ENCODE measurements at regions not wholly inside any gene's neighbourhood (a gene's known extent, or its start where the extent isn't known, plus 50 kb on each side); places are given as distances from the start of the nearest gene placed in this dataset.

DNA sequence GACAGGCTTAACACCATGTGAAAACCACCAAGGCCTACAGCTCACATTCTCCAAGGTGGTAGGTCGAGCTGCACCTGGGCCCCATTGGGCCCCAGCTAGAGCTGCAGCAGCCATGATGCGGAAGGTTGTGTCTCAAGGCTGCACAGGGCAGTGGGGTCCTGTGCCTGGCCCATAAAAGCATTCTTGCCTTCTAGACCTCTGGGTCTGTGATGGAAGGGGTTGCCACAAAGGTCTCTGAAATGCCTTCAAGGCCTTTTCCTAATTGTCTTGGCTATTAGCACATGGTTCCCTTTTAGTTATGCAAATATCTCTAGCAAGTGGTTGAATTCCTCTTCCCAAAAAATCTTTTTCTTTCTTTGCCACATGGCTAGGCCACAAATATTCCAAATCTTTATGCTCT lies 52.5 kb upstream of the C11orf58 start:
- DNase-seq (ENCODE audit: low spot score), result no peak

DNA sequence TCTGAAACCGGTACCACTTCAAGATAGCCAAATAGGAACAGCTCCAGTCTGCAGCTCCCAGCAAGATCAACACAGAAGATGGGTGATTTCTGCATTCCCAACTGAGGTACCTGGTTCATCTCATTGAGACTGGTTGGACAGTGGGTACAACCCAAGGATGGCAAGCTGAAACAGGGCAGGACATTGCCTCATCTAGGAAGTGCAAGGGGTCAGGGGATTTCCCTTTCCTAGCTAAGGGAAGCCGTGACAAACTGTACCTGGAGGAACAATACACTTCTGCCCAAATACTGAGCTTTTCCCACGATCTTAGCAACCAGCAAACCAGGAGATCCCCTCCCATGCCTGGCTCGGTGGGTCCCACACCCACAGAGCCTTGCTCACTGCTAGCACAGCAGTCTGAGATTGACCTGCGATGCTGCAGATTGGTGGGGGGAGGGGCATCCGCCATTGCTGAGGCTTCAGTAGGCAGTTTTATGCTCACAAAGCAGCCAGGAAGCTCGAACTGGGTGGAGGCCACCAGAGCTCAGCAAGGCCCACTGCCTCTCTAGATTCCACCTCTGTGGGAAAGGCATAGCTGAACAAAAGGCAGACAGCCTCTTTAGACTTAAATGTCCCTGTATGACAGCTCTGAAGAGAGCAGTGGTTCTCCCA lies 59.9 kb upstream of the C11orf58 start:
- no peak for DNase-seq (ENCODE audit: low spot score)

DNA sequence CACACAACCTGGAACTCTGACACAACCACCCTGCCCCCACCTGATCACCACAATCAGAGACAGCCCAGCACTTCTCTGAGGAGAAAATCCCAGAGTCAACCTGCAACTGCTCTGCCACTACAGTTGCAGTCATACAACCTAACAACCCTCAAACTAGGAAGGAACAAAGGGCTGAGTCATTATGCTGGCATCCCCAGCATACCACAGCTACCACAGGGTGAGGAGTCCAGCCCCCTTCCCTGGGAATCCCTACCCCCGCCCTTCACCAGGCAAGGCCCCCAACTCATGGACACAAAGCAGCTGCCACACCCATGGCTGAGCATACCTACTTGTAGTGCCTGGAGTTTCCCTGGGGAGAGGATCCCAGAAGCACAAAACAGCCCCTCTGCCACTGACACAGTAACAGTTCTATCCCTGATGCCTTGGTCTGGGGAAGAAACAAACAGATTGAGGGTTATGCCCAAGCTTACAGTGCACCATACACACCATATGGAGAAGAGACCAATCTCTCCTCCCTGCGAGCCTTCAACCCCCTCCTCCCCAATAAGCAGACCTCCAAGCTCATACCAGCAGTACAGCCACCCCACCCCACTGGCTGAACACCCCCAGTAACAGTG lies 68.5 kb upstream of the C11orf58 start:
- DNase-seq (ENCODE audit: low spot score), result peak; percentile 91

DNA sequence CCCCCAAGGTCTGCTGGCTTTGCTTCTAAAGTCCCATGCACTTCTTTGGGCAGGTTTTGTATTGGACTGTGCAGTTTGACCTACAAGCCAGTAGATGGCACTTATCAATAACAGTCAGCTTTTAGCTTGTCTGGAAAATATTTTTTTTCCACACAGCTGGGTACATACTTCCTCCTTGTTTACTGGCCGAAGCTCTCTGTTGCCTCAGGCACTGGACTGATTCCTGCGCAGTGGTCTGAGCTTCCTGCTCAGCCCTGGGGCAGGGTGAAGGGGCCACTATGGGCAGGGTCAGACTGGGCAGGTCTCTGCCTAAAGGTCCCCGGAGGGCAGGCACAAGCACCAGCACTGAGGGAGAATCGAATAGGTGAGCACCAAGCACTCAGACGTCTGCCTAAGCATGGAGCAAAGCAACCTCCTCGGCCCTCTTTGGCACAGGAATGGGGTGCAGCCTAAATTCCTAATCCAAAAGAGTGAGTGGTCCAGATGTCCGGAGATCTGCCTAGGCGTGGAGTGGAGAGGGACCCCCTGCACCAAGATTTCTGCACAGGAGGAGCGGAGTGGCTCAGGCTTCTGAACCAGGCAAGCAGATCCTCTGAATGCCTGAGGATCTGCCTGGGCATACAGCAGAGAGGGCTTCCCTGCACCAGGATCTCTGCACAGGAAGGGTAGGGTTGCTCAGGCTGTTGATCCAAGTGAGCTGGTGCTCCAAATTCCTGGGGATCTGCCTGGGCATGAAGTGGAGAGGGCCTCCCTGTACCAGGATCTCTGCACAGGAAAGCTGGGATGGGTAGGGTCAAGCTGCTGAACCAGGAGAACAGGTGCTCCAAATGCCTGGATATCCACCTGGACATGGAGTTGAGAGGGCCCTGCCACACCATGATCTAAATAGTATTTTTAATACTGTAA lies 105.9 kb upstream of the C11orf58 start:
- DNase-seq (ENCODE audit: low spot score), result peak; percentile 69

DNA sequence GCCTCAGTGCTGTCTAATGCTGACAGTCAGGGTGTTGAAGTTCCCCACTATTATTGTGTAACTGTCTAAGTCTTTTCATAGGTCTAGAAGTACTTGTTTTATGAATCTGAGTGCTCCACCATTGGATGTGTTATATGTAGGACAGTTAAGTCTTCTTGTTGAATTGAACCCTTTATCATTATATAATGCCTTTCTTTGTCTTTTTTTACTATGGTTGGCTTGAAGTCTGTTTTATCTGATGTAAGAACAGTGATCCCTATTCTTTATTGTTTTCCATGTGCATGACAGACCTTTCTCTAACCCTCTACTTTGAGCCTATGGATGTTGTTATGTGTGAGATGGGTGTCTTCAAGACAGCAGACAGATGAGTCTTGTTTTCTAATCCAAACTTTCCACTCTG lies 107.8 kb upstream of the C11orf58 start:
- DNase-seq (ENCODE audit: low spot score), result no peak

DNA sequence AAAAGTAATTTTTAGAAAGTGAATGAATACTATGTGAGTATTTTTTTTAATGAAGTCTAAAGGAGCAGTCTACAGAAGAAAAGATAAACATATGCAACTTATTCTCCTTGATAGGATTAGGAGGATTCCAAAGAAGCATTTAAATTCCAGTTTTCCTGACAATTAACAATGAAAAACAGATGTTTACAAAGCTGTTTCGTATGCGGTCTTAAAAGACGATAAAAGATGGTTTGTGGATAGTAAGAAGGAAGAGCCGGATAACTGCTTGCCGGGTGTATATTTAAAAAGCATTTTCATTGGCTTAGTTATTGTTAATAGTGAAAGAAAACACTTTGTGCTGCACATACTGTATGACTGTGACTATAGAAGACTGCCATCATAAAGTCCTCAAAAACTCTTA lies 120.0 kb upstream of the C11orf58 start:
- DNase-seq (ENCODE audit: low spot score), result no peak

DNA sequence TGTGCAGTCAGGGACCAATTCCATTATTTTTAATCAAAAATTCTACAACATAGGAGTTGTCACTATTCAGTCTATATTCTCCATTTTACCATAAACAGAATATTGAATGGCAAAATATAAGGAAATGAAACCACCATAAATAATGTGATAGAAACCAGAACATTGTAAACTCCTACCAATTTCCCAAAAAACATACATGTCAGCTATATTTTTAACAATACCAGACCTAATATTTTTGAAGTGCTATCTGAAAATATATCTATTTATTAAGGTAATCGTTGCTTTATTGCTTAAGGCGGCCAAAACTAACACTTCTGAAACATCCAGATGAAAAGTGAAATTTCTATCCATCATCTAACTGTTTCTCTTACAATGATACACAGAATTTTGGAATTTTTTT lies 123.0 kb upstream of the C11orf58 start:
- no peak for DNase-seq (ENCODE audit: low spot score)

DNA sequence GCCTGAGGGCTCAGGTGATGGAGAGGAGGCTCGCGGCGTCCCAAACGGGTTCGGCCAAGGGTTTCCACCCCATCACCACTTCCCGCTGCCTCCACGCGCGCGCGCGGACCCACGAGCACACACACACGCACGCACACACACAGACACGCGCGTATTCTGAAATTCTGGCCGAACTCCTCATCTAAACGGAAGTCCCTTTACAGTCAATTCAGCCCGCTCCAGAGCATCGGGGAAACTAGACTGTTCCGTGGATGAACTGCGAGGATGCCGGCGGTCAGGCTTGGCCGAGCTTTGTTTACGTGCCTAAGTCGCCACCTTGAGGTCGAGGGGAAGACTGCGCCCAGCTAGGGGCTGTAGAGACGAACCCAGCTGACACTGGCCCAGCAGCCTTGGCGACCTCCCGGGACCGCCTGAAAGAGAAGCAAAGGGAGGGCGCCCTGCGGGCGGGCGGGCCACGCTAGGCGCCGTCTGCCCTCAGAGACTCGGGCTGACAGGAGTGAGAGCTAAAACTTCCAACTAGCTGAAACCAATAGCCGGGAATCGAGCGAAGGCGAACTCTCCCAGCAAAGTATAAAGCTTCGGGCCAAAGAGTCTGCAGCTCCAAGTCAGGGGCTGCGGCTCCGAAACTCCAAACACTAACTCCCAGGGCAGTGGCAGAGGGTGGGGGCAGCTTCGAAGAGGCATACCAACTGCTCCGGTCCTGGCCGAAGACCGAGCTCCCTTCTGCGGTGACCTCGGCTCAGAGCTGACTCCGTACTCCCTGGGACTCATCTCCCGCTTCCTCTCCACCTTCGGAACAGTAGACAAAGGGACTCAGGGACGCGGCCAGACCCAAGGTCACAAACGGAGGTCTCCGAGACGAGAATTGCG lies 124.7 kb upstream of the C11orf58 start:
- peak; percentile 88 for DNase-seq (ENCODE audit: low spot score)

DNA sequence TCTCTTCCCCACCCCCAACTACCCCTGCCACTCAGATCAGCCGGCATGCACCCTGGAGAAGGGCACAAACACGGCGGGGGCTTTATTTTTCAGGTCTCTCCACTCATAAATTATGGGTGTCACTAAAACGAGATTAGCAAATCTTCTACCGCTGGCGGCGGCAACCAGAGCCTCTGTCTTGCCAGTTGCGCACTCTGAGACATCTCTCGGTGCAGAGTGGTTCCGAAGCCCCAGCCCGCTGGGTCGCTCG lies 125.3 kb upstream of the C11orf58 start:
- DNase-seq (ENCODE audit: low spot score), result no peak

DNA sequence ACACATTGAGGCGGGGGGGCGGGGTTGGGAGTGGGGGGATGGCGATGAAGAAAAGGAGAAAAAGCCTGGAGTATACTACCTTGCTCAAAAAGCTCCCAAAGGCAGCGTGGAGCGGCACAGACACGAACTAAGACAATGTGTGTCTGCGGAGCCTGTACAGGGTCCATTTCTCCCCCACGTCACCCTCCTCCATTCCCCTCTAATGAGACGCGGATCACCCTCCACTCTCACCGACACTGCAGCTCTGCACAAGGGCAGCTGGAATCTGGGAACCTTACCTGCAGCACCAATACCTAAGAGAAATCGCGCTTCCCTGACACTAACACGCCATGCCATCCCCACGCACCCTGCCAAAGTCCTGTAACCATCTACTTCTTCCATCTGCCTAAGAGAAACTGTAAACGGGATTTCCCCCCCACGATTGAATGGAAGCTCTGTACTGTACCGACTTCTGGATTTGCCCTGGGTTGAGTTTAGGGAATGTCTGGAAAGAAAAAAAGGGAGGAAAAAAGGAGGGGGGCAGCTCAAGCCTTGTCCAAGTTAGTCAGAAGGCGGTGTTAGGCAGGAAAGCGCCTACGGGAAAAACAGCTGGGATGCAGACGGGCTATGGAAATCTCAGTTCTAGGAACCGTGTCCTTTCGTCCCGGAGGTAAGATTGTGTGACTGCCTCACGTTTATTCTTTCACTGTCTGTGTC lies 125.7 kb upstream of the C11orf58 start:
- no peak for DNase-seq (ENCODE audit: low spot score)

DNA sequence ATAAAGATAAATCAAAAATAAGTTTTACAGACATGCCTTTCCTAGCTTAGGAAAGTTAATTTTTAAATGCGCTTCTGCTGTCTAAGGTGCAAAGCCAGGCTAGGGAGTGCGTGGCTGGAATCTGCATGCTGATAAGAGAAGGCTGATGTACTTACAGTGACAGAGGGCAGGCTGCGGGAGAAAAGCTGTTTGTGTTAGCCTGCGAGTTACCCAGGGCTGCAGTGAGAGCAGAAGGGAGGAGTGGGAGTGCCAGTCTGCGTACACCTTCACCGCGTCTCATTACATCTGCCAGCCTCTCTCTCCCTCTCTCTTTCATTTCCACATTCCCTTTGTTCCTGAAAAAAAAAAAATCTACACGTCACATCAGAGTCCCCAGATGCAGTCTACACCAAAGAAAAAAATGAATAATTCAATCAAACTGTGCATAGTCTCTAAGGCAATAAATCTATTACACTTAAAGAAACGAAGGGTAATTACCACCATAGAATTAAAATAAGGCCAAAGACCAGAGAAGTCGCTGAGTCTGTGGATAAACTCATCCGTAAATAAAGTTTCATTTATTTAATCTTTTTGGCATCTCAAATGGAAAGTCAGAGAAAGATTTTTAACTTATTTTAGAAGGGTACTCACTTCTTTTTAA lies 126.4 kb upstream of the C11orf58 start:
- DNase-seq (ENCODE audit: low spot score), result no peak

DNA sequence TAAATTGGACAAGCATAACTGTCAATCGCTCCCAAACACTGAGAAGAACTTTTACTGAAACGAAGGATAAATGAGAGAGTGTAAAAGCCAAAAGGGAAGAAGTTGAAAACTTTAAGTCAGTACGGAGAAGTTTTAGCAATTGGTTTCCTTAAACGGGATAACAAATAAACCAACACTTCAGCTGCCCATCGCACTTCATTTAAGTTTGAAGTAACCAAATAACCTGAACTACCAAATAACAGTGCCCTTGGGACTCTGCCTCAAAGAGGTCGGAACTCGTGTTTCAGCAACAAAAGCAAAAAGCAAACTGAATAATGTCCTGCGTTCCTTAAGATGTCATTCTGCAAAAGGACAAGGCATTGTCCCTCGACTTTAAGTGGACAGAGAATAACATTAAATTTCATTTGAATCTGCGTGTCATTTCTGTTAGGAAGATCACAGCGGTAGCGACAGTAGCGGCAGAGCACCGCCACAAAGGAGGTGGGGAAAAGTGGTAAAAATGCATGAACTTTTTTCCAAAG lies 127.0 kb upstream of the C11orf58 start:
- no peak for DNase-seq (ENCODE audit: low spot score)

DNA sequence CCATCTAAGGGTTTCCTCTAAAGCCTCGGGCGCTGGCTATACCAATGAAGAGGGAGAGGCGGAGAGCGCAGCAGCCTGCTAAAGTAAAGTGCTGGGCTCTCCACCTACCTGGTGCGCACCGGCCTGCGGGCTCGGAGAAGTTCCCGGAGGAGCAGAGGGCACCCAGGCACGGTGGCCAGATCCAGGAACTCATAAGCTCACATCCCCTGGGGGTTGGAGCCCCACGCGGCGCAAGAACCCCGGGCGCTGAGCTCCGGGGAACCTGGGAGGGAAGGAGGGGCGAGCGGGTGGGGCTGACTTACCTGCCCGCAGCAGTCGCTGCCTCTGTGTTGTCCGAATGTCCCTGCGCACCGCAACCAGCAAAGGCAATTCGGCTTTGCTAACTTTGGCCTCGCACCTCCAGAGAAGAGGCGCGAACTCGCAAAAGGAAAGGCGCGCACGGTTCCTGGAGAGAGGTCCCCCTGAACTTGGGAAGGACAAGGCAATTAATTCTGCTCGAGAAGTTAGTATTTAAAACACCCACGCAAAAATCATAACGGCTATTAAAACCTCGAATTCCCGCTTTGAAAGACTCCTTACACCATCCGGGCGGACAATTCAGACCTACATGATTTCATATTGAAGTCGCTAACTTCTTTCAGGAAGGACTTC lies 127.6 kb upstream of the C11orf58 start:
- no peak for DNase-seq (ENCODE audit: low spot score)

DNA sequence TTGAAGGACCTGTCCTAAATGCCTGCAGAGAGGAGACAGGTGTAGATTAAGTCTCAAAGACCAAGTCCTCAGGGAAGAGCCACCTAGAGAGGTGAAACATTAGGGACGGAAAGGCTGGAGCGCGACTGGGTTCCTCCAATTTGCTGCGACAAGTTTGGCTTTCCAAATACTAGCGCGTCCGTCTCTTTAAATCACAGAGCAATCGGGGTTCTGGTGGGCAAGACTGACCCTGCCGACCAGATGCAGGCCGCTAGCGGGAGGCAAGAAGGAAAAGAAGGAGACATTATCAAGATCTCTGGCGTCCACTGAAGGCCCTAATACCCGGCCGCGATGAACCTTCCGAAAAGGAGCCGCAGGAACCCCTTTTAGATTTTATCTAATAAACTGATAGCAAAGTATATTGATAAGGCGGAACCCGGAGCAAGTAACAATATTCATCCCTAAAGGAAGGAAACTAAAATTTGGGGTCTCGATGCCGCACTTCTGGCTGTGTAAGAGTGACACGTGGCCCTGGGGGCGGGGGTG lies 128.2 kb upstream of the C11orf58 start:
- no peak for DNase-seq (ENCODE audit: low spot score)

DNA sequence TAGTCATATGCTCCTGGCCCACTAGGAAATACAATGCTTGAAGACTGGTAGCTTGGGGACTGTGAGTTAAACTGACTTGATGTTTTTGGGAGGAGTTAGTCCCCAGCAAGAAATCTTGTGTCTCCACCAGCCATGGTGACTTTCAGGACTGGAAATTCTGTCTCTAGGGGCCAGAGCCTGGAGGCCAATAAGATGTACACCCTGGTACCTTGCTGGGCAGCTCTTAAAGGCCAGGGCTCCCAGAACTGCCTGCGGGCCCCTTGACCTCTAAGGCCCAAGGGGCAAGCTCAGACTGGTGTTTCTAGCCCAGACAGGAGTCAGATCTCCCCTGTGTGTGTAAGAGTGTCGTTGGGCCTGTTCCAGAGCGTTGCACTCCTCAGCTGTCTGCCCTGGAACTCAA lies 128.7 kb upstream of the C11orf58 start:
- no peak for DNase-seq (ENCODE audit: low spot score)

DNA sequence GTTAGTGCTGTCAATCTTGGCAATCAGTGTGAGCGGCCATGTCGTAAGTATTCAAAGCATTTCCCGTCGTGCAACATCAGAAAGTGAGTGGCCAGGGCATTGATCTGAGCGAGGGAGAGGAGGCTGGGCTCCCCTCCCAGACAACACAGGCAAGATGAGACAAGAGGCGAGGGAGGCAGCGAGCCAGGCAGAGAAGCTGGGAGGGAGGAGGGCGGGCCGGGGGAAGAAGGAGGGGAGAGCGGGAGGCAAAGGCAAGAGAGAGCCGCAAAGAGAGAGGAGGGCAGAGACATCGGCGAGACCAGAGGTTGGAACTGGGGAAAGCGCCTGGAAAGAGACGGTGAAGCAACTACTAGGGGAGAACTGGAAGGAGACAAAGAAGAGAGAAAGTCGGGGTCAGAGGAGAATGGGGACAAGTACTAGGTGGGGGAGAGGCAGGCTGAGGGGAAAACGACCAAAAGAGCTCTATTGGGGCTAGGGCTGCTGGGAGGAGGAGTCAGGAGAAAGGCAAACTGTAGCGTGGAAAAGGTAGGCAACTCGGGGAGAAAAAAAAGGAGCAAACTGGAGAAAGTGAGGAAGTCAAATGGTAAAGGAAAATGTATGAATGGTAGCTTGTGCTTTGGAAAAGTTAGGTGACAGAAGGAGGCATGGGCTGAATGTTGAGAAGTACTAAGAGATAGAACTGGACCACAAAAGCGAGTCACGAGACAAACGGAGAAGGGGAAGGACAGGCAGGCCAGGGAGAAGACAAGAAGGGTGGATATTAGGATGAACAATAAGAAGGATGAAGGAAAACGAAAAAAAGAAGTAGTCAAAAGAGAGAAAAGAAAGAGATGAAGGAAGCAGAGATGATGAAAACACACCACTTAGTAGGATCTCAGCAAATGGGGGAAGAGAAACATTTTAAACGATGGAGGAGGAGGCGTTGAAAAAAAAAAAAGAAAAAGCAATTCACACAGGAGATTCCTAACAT lies 130.5 kb upstream of the C11orf58 start:
- peak; percentile 81 for DNase-seq (ENCODE audit: low spot score)

DNA sequence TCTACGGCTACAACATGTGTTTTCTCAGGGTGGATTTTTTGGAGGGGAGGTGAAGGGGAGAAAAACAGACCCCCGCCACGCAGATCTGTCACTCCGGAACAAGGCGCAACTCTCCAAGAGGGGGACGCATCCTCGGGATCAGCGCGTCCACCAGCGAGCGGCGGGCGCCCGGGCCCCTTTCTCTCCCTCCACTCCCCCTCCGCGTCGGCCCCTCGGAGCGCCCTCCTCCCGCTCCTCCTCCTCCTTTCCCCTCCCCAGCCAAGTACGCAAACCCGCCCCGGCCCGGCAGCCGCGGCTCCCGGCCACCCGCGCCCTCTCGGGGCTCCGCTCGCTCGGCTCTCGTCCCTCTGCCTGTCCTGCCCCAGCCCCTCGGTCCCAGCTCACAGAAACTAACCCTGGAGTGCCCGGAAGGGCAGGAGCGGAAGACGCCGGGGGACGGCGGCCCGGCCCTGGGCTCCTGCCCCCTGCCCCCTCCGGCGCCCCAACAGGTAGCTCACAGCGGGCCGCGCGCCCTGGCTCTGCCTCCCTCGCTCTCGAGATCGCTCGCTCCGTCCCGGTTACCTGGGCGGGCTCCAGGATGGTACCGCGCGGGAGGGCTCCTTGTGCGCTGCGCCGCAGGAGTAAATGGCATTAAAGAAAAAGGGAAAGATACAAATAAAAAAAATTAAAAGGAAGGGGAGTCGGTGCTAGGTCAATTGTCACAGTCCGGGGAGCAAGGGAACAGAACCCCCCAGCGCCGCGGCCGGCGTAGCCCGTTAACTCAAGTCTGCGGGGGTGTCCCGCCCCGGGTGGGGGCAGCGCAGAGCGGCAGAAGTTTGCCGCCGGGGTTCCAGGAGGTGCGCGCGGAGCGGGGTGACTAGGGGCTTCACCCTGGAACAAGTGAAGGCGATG lies 131.4 kb upstream of the C11orf58 start:
- peak; percentile 38 for DNase-seq (ENCODE audit: low spot score)
